Brain pericyte (primary cell): ENCODE measurements at regions not wholly inside any gene's neighbourhood (a gene's known extent, or its start where the extent isn't known, plus 50 kb on each side); places are given as distances from the start of the nearest gene placed in this dataset.

Experiments
- DNase-seq: peaks from one replicate; pipeline ENCODE4 v3.0.0-alpha.2; 2012; ENCODE audit warnings: low read depth, low spot score

- no peak for DNase-seq
These were observed 284.7 kb upstream of the PWP1 start for GRCh38 chr12:107400686-107401447.

DNA sequence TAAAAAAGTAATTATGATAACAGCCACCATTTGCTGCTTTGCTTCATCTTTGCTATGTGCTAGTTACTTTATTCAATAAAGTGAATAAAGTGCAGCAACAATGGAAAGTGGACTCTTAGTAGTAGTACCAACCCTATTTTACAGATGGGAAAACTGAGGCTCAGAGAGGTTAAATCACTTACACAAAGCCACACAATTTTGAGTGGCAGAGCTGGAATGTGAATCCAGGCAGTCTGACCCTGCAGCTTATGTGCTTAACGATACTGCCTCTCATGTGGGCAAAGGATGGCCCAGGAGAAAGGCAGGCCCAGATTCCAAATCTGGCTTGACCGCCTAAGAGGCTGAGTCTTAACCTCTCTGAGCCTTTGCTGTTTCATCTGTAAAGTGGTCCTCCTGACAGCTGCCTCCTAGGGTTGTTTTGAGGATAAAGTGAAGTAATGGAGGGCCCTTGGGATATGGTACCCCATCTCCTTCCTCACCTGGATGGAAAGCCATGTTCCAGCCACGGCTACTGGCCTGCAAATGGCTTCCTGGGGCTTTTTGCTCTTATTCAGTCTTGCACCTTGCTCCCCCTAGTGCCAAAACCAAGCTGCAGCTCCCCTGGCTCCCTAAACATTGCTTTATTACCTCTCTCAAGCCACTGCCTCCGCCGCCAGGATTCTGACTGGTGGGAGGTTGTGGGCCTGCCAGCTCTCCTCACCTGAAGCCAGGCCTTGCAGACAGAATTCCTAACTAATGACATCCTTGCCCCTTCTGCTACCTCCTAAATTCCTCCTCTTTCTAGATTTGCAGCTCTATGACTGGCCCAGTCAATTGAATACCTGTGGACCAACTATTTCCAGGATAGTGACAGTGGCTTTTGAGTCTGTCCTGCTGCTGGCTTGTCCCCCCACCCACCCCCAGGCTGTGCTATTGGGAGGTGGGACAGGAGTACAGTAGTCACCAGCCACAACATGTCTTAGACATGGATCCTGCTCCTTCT lies 283.3 kb upstream of the PWP1 start:
- DNase-seq = no peak

GRCh38 chr12:107404981-107405380 lies 280.6 kb upstream of the PWP1 start:
- no peak for DNase-seq

DNA sequence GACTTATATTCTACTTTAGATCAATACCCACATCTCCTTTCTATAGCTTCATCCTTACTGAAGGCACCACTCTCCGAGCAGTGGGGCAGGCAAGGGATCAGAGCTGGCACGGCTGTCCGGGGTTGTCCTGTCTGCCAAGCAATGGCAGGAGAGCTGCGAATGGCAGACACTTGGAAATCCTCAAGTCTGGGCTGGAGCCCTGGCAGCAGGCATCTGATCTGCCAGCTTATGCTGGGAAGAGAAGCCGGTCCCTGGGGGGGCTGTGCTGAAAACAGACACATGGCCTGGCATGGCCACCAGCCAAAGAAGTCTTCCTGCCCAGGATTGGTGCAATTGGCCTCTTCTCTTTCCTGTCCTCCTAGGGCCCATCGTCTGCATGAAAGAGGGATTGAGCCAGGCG lies 280.2 kb upstream of the PWP1 start:
- DNase-seq = no peak

- no peak for DNase-seq
These were observed 278.7 kb upstream of the PWP1 start for GRCh38 chr12:107406932-107407331.

- DNase-seq = no peak
These were observed 273.6 kb upstream of the PWP1 start for GRCh38 chr12:107411792-107412535.

DNA sequence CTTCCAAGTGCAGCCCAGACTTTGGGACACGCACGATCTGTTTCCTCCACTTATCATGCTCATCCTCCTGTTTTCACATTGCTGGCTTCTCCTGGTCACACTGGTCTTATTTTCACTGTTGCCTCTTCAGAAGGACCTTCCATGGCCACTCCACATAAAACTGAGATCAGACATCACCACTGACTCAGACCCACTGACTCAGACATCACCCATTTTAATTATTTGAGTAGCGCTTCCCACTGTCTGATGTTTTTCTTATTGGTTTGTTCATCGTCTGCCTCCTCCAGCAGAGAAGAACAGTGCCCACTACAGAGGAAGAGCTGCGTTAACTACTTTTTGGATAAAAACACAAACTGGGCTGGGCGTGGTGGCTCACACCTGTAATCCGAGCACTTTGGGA lies 270.5 kb upstream of the PWP1 start:
- no peak for DNase-seq

DNA sequence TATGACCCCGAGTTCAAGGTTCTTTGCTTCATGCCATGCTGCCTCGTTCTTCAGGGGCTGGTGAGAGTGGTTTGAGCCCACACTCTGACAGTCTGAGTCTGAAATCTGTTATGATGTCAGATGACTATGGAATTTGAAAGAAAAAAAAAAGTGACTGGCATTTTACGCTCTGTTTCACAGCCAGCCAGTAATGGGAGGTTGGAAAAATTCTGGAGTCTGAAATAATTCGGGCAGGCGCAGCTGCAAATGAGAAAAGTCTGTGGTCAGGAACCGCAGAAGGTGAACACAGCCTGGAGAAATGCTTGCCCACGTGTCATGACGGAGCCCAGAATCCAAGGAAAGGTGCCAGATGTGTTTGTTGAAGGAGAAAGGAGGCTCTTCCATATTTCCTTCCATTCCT lies 269.8 kb upstream of the PWP1 start:
- no peak for DNase-seq

- DNase-seq = no peak
These were observed 268.6 kb upstream of the PWP1 start for GRCh38 chr12:107417004-107417403.

DNA sequence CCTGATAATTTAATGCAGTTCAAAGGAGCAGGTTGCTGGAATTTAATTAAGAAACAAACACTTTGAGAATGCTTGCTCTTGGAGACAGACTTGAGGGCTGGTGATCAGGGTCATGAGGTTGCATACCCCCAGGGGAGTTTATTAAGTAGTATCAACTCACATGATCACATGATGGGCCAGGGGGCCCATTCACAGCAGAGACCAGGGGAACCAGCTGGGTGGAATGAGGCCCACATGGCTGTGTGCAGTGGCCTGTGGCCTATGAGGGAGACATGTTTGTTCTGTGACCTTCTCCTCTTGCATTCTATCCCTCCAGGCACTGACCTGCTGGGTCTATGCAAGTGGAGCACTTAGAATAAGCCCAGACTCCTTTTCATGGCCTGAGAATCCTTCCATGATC lies 266.6 kb upstream of the PWP1 start:
- DNase-seq = no peak

DNA sequence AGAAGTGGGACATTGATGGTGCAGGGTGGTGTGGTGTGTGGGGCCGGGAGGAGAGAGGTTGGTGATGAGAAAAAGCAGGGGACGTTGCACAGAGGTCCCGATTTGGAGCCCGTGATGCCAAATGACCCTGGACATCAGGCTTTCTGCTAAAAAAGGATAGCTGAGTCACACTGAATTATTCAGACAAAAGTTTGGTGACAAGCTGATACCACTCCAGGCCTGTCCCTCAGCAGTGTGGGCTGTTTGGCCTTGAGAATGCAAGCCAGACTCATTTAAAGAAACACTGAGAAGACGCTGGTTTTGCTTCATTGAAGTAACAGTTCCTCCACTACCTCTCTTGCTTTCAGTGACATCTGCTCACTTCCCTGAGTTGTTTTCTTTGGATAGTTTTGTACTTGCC lies 262.1 kb upstream of the PWP1 start:
- DNase-seq = no peak

GRCh38 chr12:107429006-107429705 lies 256.4 kb upstream of the PWP1 start:
- DNase-seq = no peak

GRCh38 chr12:107431942-107432341 lies 253.7 kb upstream of the PWP1 start:
- DNase-seq = no peak

GRCh38 chr12:107435072-107435471 lies 250.5 kb upstream of the PWP1 start:
- no peak for DNase-seq

DNA sequence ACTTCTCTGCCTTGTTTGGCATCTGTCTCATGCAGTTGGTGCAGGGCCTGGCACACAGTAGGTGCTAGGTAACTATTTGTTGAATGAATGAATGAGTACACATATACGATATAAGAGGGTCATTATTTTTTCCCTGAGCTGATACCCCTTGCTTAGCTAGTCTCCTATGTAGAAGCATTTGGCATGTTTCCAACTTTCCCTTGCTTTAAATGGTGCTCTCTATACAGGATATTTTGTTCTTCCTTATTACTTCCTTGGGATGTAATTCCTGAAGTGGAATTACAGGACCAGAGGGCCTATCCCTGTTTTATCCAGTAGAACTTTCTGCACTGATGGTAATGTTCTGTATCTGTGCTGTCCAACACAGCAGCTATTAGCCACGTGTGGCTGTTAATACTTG lies 250.1 kb upstream of the PWP1 start:
- DNase-seq = no peak

DNA sequence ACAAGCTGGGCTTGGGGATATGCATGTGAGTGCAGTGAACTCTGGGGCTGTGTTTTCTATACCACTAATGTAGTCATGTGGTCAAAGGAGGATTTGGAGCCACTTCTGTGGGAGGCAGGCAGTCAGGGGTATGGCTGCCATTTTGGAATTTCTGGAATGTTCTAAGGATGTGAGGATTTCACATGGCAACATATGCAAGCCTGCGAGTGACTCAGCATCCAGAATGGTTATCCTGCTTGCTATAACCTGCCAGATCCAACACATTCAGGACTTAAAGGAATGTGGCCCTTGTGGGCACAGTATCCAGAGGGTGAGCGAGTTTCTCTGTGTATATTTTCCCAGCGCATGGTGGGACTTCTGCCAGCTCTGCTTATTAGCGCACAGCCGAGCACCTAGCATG lies 249.2 kb upstream of the PWP1 start:
- no peak for DNase-seq

GRCh38 chr12:107436836-107437235 lies 248.8 kb upstream of the PWP1 start:
- no peak for DNase-seq

DNA sequence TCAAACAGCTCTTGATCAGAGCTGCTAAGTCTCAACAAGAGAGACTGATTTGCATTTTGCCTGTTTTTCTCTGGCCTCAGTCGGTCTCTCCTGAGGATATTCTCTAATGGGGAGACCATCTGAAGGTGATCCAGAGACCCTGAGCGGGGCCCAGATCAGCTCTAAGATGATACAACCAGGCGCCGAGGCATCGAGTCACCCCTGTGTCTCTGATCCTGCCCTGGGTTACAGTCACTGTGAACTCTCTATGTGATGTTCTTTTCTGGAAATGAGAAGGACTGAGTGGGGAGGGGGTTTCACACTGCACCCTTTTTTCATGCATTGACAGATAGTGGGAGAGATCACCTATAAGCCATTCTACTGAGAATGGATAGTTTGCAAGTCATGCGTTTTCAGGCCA lies 247.6 kb upstream of the PWP1 start:
- DNase-seq = no peak

- no peak for DNase-seq
These were observed 246.4 kb upstream of the PWP1 start for GRCh38 chr12:107439026-107439738.

- DNase-seq = no peak
These were observed 245.0 kb upstream of the PWP1 start for GRCh38 chr12:107440606-107441005.
